Neural crest cell (in vitro differentiated cells): ENCODE measurements at regions not wholly inside any gene's neighbourhood (a gene's known extent, or its start where the extent isn't known, plus 50 kb on each side); places are given as distances from the start of the nearest gene placed in this dataset.

Experiments
- DNase-seq: peaks from one replicate; pipeline ENCODE4 v3.0.0; 2021; ENCODE audit warnings: low read depth, mixed read lengths, low spot score
- H3K27ac Mint-ChIP-seq: one replicate; pipeline ENCODE4 v1.8.0; 2021; ENCODE audit warnings: mild to moderate bottlenecking, mixed read lengths; ENCODE audit not compliant: unreplicated experiment
- H3K27me3 Mint-ChIP-seq: 2 replicates; pipeline ENCODE4 v1.8.0; 2021; ENCODE audit warnings: low read depth, mild to moderate bottlenecking, mixed read lengths
- H3K36me3 Mint-ChIP-seq: 2 replicates; pipeline ENCODE4 v1.8.0; 2021; ENCODE audit warnings: low read depth, mild to moderate bottlenecking, mixed read lengths
- H3K4me1 Mint-ChIP-seq: 2 replicates; pipeline ENCODE4 v1.8.0; 2021; ENCODE audit warnings: mixed read lengths
- H3K4me3 Mint-ChIP-seq: one replicate; pipeline ENCODE4 v1.8.0; 2021; ENCODE audit warnings: mild to moderate bottlenecking, mixed read lengths
- H3K9me3 Mint-ChIP-seq: 2 replicates; pipeline ENCODE4 v1.8.0; 2021; ENCODE audit warnings: mixed read lengths
- TF ChIP-seq, protein P1 (sequence below): fragments of 200-600 bp; sonication (generic); conservative IDR thresholded peaks from 2 replicates; pipeline ENCODE4 v1.5.0; 2021; ENCODE audit warnings: antibody characterized with exemption, mild to moderate bottlenecking

DNA sequence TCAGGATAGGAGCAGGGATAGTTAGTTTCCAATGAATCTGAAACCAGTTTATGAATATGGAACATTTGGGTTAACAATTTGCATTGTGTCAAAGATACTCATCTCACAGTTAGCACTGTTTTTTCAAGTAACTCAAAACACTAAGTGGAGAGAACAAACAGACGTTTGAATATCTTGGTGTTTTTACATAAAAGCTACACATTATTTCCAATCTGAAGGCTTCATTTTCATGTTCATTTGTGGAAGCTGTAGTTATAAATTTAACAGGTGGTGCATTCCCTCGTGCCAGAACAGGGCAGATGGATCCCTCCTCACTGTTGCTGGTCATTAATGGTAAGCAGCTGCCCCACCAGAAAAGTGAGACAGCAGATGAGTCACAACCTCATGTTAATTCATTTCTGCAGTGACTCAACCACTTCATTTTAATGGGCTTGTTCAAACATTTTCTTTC lies 286.9 kb downstream of the TMX3 start:
- no peak overlapping the region for H3K4me3 Mint-ChIP-seq
- no peaks in the 10 kb centered on the region for H3K27me3 Mint-ChIP-seq
- H3K9me3 Mint-ChIP-seq, result no peaks in the 10 kb centered on the region
- H3K27ac Mint-ChIP-seq, result no peak overlapping the region
- H3K4me1 Mint-ChIP-seq, result peaks cover 10% of the 10 kb centered on the region
- no peaks in the 10 kb centered on the region for H3K36me3 Mint-ChIP-seq
- DNase-seq, result no peak
- TF ChIP-seq, protein P1, sequence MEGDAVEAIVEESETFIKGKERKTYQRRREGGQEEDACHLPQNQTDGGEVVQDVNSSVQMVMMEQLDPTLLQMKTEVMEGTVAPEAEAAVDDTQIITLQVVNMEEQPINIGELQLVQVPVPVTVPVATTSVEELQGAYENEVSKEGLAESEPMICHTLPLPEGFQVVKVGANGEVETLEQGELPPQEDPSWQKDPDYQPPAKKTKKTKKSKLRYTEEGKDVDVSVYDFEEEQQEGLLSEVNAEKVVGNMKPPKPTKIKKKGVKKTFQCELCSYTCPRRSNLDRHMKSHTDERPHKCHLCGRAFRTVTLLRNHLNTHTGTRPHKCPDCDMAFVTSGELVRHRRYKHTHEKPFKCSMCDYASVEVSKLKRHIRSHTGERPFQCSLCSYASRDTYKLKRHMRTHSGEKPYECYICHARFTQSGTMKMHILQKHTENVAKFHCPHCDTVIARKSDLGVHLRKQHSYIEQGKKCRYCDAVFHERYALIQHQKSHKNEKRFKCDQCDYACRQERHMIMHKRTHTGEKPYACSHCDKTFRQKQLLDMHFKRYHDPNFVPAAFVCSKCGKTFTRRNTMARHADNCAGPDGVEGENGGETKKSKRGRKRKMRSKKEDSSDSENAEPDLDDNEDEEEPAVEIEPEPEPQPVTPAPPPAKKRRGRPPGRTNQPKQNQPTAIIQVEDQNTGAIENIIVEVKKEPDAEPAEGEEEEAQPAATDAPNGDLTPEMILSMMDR, result no peak

DNA sequence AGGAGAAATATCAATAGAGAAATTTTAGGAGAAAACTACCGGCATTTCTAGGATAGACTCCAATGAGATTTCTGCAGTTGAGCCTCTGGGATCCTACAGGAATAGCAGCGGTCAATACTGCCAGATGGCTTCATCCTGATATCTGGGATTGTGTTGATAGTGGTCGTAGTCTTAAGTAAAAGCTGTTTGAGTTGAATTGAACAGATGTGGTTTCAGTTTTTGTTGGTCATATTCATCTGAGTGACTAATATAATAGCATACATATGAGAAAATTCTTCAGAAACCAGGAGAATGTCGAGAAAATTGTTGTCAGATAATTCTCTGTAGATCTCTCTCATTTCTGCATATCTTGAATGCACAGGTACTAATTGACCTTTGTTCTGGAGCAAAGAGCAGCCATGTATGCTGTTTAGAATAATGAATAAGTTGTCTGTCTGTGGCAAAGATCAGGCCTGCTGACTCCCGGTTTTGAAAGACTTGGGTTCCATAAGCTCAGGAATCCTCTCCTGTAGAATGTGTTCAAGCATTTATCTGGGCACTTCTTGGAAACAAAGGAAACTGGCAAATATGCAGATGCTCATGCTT lies 288.1 kb downstream of the TMX3 start:
- Mint-ChIP-seq H3K9me3 (peaks cover 3% of the 10 kb centered on the region), H3K27me3 (no peaks in the 10 kb centered on the region), H3K4me3 (no peak overlapping the region), H3K27ac (no peak overlapping the region), H3K36me3 (no peaks in the 10 kb centered on the region), H3K4me1 (peaks cover 10% of the 10 kb centered on the region)
- TF ChIP-seq, protein P1, result no peak
- no peak for DNase-seq

DNA sequence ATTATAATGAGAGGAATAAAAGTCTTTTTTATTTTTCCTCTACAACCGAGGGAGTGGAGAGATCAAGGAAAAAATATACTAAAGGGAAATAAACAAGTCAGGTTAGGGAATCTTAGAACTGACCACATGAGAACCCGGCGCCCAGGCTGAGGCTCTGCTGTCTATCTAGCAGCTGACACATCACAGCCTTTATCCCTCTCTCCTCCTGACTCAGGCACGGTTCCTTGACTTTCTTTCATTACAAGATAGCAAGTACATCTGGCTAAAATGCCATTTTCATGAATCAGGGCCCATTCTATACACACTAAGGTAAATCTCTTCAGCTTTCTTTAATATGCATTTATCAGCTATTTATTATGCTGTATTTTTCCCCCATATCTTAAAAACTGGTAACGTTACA lies 296.0 kb downstream of the TMX3 start:
- Mint-ChIP-seq H3K36me3 (no peaks in the 10 kb centered on the region), H3K4me1 (peaks cover 16% of the 10 kb centered on the region), H3K27me3 (no peaks in the 10 kb centered on the region), H3K4me3 (no peak overlapping the region), H3K27ac (no peak overlapping the region), H3K9me3 (peaks cover 3% of the 10 kb centered on the region)
- DNase-seq, result no peak
- TF ChIP-seq, protein P1, result no peak

DNA sequence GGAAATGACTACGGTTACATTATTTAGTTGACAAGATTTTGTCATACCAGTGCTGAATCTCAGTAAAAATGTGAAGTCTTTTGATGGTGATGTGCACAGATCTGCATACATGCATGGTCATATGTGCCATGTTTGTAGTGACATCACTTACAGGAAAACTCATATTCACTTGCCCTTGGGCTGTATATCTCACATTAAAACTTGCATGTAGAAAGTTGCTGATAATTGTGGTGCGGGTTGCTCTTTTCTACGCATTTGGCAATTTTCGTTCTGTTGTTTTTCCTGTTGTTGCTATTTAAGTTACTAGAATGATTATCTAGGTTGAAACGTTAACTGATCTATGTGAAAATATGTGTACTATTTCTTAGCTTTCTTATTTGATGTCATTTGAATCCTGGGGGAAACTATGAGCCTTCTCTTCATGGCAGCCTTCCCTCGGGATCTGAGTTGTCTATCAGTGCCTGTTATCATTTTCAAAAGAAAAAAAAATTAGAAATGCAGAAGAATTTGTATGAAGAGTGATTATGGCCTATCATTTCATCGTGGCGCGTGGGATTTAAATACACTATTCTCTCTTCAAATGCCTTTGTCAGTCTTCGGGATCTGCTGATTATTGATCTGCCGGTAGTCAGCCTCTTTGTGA lies 296.6 kb downstream of the TMX3 start:
- Mint-ChIP-seq H3K9me3 (peaks cover 3% of the 10 kb centered on the region), H3K27me3 (no peaks in the 10 kb centered on the region), H3K4me3 (no peak overlapping the region), H3K4me1 (peaks cover 16% of the 10 kb centered on the region), H3K27ac (no peak overlapping the region), H3K36me3 (no peaks in the 10 kb centered on the region)
- TF ChIP-seq, protein P1, result no peak
- DNase-seq, result no peak

DNA sequence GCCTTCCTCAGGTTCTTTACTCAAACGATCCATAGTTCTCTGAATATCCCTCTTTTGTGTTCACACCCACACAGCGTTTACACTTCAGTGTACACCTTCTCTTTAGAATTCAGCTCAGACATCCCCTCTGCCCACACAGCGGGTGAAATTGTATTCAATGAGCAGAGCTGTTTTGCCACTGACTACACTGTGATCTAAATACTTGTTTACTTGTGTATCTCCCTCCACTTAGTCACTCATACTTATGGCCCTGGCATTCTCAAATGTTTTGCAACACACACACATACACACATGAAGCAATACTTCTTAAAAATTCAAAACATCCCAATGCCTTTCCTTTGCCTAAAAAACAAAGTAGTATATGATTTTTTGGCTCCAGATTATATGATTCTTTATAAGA lies 297.1 kb downstream of the TMX3 start:
- no peaks in the 10 kb centered on the region for H3K36me3 Mint-ChIP-seq
- peaks cover 3% of the 10 kb centered on the region for H3K9me3 Mint-ChIP-seq
- DNase-seq, result no peak
- no peaks in the 10 kb centered on the region for H3K27me3 Mint-ChIP-seq
- H3K4me1 Mint-ChIP-seq, result peaks cover 16% of the 10 kb centered on the region
- H3K4me3 Mint-ChIP-seq, result no peak overlapping the region
- TF ChIP-seq, protein P1, result no peak
- H3K27ac Mint-ChIP-seq, result no peak overlapping the region
